Adrenal gland (tissue), 9 donors: ENCODE measurements at regions not wholly inside any gene's neighbourhood (a gene's known extent, or its start where the extent isn't known, plus 50 kb on each side); places are given as distances from the start of the nearest gene placed in this dataset.
"Not testable (repeated sequence)": the region's sequence is repeated elsewhere in the genome, so short reads cannot be mapped to it uniquely, and the experiment has no call there.

ENCODE experiments used
- DNase-seq, 7 donors: peaks; one replicate each; pipeline ENCODE4 v3.0.0-alpha.2; 2019 to 2020
- H3K27ac ChIP-seq, 5 donors: fragments of 200-600 bp; sonication (generic) in 4 of 5; 1 replicate in 3 of 5; 2 replicates in 2 of 5; pipeline versions ENCODE4 v1.5.1 to v1.8.0; 2016 to 2020; ENCODE audit warnings: mild to moderate bottlenecking in 1 of 5
- H3K27me3 ChIP-seq: fragments of 200-600 bp; 2 replicates; pipeline ENCODE4 v1.8.0; 2021
- H3K36me3 ChIP-seq, 2 donors: fragments of 200-600 bp; replicated peaks in 1 of 2; 1 replicate in 1 of 2; 2 replicates in 1 of 2; pipeline versions ENCODE4 v1.5.1 to v1.8.0; 2018 to 2022
- H3K4me1 ChIP-seq, 2 donors: fragments of 200-600 bp; replicated peaks in 1 of 2; 1 replicate in 1 of 2; 2 replicates in 1 of 2; pipeline versions ENCODE4 v1.5.1 to v1.8.0; 2018 to 2021
- H3K4me3 ChIP-seq, 4 donors: fragments of 200-600 bp; sonication (generic) in 3 of 4; one replicate each; pipeline ENCODE4 v1.5.1; 2016 to 2018
- H3K9me3 ChIP-seq, 3 donors: fragments of 200-600 bp; sonication (generic) in 1 of 3; replicated peaks in 1 of 3; 1 replicate in 2 of 3; 2 replicates in 1 of 3; pipeline versions ENCODE4 v1.5.1 to v1.8.0; 2016 to 2021
- POLR2A ChIP-seq, 2 donors: fragments of 450-650 bp; IDR thresholded peaks; one replicate each; pipeline ENCODE4 v1.6.1; 2017; ENCODE audit warnings: antibody characterized with exemption in 2 of 2, mild to moderate bottlenecking in 2 of 2, moderate library complexity in 1 of 2
- WGBS, 4 donors: extraction: QIAGEN DNeasy Blood & Tissue Kit in 2 of 4; methylation state at CpG; one replicate each; pipeline versions ENCODE4 v1.1.5 to v1.1.7; 2013 to 2017; 5-methylcytosine and 5-hydroxymethylcytosine counted together
- intact Hi-C, 2 donors: fragments of 100-400 bp; cut with DNase I; formaldehyde crosslinking; loops; one replicate each; pipeline versions ENCODE4 v1.14.1 to v1.15.0; 2022 to 2023
- TF ChIP-seq, protein P1 (sequence below), 6 experiments: fragments of 450-650 bp in 4 of 6; fragments of 200-600 bp in 2 of 6; sonication (generic) in 1 of 6; IDR thresholded peaks; 1 replicate in 5 of 6; 2 replicates in 1 of 6; pipeline versions ENCODE4 v1.5.1 to v1.8.0; 2016 to 2021; ENCODE audit warnings: antibody characterized with exemption in 6 of 6, mild to moderate bottlenecking in 2 of 6, moderate library complexity in 1 of 6
- donor health status: healthy with polysubstance abuse.
- donor health status: Bipolar disorder and iron deficiency.
- donor health status: DM: yes; HTN: yes; CAD: no.
- donor health status: DM: no; HTN: no; CAD: no.
- donor health status: DM: no; HTN: no; CAD: no.

DNA sequence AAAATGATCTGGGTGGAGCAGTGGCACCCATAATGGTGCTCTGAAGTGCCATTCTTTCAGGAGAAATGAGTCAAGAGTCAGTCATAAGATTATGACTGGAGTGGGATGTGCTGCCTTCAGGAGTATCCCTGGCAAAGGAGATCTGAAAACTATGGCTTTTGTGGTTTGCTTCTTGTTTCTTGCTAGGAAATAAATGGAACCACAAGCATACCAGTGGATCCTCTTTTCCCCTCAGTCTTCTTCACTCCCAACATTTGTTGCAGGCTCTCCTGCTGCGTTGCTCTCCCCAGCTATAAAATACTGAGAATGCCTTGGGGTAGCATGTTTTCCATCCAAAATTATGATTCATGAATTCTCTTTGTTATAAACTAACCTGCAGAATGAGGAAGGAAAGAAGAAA is 199.1 kb downstream of the NNT start:
- H3K9me3 ChIP-seq = no peaks in the 10 kb centered on the region
- no peaks in the 10 kb centered on the region for H3K4me1 ChIP-seq
- WGBS, 4 donors = 67 to 79% (median 72%) methylated on average over 1 of the region's 1 CpG
- H3K27ac ChIP-seq = no peak overlapping the region
- no peak for DNase-seq
- TF ChIP-seq, protein P1, sequence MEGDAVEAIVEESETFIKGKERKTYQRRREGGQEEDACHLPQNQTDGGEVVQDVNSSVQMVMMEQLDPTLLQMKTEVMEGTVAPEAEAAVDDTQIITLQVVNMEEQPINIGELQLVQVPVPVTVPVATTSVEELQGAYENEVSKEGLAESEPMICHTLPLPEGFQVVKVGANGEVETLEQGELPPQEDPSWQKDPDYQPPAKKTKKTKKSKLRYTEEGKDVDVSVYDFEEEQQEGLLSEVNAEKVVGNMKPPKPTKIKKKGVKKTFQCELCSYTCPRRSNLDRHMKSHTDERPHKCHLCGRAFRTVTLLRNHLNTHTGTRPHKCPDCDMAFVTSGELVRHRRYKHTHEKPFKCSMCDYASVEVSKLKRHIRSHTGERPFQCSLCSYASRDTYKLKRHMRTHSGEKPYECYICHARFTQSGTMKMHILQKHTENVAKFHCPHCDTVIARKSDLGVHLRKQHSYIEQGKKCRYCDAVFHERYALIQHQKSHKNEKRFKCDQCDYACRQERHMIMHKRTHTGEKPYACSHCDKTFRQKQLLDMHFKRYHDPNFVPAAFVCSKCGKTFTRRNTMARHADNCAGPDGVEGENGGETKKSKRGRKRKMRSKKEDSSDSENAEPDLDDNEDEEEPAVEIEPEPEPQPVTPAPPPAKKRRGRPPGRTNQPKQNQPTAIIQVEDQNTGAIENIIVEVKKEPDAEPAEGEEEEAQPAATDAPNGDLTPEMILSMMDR (IDR thresholded peaks at IDR 0.05) = no peak
- no peak for TF ChIP-seq POLR2A (IDR thresholded peaks at IDR 0.05)
- H3K27me3 ChIP-seq = no peaks in the 10 kb centered on the region
- intact Hi-C loops = no loop called here
- H3K36me3 ChIP-seq = no peaks in the 10 kb centered on the region
- H3K4me3 ChIP-seq = no peak overlapping the region

GRCh38 chr5:43798740-43799139 is 195.8 kb downstream of the NNT start:
- Histone ChIP-seq H3K27ac (no peak overlapping the region), H3K4me1 (no peaks in the 10 kb centered on the region), H3K36me3 (no peaks in the 10 kb centered on the region), H3K9me3 (no peaks in the 10 kb centered on the region), H3K27me3 (no peaks in the 10 kb centered on the region), H3K4me3 (no peak overlapping the region)
- no peak for DNase-seq
- TF ChIP-seq POLR2A (IDR thresholded peaks at IDR 0.05) = no peak
- TF ChIP-seq, protein P1 (IDR thresholded peaks at IDR 0.05) = no peak
- intact Hi-C loops = no loop called here

DNA sequence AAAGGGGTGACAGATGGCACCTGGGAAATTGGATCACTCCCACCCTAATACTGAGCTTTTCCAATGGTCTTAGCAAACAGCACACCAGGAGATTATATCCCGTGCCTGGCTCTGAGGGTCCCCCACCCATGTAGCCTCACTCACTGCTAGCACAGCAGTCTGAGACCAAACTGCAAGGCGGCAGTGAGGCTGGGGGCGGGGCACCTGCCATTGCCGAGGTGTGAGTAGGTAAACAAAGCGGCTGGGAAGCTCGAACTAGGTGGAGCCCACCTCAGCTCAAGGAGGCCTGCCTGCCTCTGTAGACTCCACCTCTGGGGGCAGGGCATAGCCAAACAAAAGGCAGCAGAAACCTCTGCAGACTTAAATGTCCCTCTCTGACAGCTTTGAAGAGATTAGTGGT is 188.9 kb downstream of the NNT start:
- H3K4me3 ChIP-seq, DNase-seq, H3K27ac ChIP-seq, H3K36me3 ChIP-seq, H3K4me1 ChIP-seq, intact Hi-C loops, H3K9me3 ChIP-seq, H3K27me3 ChIP-seq: not testable (repeated sequence)
- 83 to 91% (median 86%) methylated on average over 5 to 6 of the region's 6 CpGs for WGBS, 4 donors

GRCh38 chr5:43785198-43785597 is 182.2 kb downstream of the NNT start:
- TF ChIP-seq, protein P1 (IDR thresholded peaks at IDR 0.05) = no peak
- no peak for TF ChIP-seq POLR2A (IDR thresholded peaks at IDR 0.05)
- Histone ChIP-seq H3K4me3 (no peak overlapping the region), H3K36me3 (no peaks in the 10 kb centered on the region), H3K27ac (no peak overlapping the region), H3K9me3 (no peaks in the 10 kb centered on the region), H3K4me1 (no peaks in the 10 kb centered on the region), H3K27me3 (no peaks in the 10 kb centered on the region)
- no peak for DNase-seq
- intact Hi-C loops = no loop called here
- WGBS, 4 donors = 48 to 57% (median 49%) methylated on average over 3 of the region's 3 CpGs

DNA sequence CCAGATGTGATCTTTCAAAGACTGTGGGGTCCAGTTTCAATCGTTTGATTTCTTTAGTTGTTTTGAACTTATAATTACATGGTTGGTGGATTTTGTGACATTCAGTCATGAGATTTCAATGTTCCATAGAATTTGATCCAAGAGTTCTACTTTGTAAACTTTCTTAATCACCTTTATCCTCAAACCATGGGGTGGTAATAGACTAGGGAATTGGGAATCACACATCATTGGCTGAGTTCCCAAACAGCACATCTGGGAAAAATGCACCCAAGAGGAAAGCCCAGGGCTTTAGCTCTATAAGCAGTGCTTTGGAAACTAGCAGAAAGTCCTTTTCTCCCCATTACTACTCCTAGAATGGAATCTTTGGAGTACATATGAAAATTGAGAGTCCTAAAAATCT is 177.6 kb downstream of the NNT start:
- no peak for DNase-seq
- no peak for TF ChIP-seq POLR2A (IDR thresholded peaks at IDR 0.05)
- TF ChIP-seq, protein P1 (IDR thresholded peaks at IDR 0.05) = no peak
- Histone ChIP-seq H3K27me3 (no peaks in the 10 kb centered on the region), H3K36me3 (no peaks in the 10 kb centered on the region), H3K27ac (no peak overlapping the region), H3K9me3 (no peaks in the 10 kb centered on the region), H3K4me1 (no peaks in the 10 kb centered on the region), H3K4me3 (no peak overlapping the region)
- 32 to 67% (median 57%) methylated on average over 1 of the region's 1 CpG for WGBS, 4 donors
- intact Hi-C loops = no loop called here
